H1 (cell line): ENCODE measurements at regions not wholly inside any gene's neighbourhood (a gene's known extent, or its start where the extent isn't known, plus 50 kb on each side); places are given as distances from the start of the nearest gene placed in this dataset.

ENCODE experiments used
- CHD2 ChIP-seq: IDR thresholded peaks from 2 replicates; pipeline ENCODE4 v1.6.1; 2012; ENCODE audit warnings: low read length, improper control_type of control experiment
- RAD21 ChIP-seq, 2 experiments: IDR thresholded peaks in 1 of 2; conservative IDR thresholded peaks in 1 of 2; 2 replicates each; pipeline ENCODE4 v1.6.1; 2011; ENCODE audit warnings: low read depth in 2 of 2, low read length in 2 of 2, improper control_type of control experiment in 1 of 2, inconsistent platforms in 1 of 2, mild to moderate bottlenecking in 1 of 2, moderate library complexity in 1 of 2

DNA sequence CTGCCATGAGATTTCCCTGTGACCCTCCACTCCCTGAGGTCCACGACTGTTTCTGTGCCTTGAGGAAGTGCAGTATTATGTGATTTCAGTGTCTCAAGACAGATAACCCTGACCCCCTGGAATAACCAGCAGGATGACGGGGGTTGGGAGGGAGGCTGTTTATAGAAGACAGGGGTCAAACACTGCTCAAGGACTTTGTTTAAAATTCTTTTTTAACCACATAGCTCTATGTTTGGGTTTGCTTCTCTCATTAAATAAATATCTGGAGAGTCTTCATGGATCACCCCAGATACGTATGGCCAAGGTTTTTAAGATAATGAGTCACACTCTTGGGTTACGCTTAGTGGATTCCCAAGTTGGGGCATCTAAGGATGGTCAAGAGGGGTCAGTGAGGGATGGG is 523.8 kb upstream of the TNP1 start (continued):
- no peak for TF ChIP-seq CHD2
- no peak for TF ChIP-seq RAD21 (IDR thresholded peaks at IDR 0.05 in 1 of 2, conservative IDR thresholded peaks at IDR 0.05 in 1 of 2; ENCODE audit: low read depth in 2 of 2, low read length in 2 of 2)
